Nephron progenitor cell (in vitro differentiated cells): ENCODE measurements at regions not wholly inside any gene's neighbourhood (a gene's known extent, or its start where the extent isn't known, plus 50 kb on each side); places are given as distances from the start of the nearest gene placed in this dataset.

Experiments used
- DNase-seq: peaks from one replicate; pipeline ENCODE4 v3.0.0; 2021
- H3K27ac Mint-ChIP-seq: 2 replicates; pipeline ENCODE4 v1.8.0; 2021; ENCODE audit warnings: mild to moderate bottlenecking, moderate library complexity, mixed read lengths
- H3K27me3 Mint-ChIP-seq: 2 replicates; pipeline ENCODE4 v1.8.0; 2021; ENCODE audit warnings: mild to moderate bottlenecking, low read depth, mixed read lengths; ENCODE audit not compliant: poor library complexity
- H3K36me3 Mint-ChIP-seq: 2 replicates; pipeline ENCODE4 v1.8.0; 2021; ENCODE audit warnings: low read depth, mixed read lengths
- H3K4me1 Mint-ChIP-seq: 2 replicates; pipeline ENCODE4 v1.8.0; 2021; ENCODE audit warnings: mixed read lengths
- H3K4me3 Mint-ChIP-seq: 2 replicates; pipeline ENCODE4 v1.8.0; 2021; ENCODE audit warnings: mild to moderate bottlenecking, moderate library complexity, mixed read lengths
- H3K9me3 Mint-ChIP-seq: 2 replicates; pipeline ENCODE4 v1.8.0; 2021; ENCODE audit warnings: mild to moderate bottlenecking, moderate library complexity, mixed read lengths
- CTCF ChIP-seq: fragments of 200-600 bp; sonication (generic); IDR thresholded peaks from 2 replicates; pipeline ENCODE4 v1.5.0; 2021; ENCODE audit warnings: antibody characterized with exemption

GRCh38 chr3:176780766-176781165 lies 416.5 kb downstream of the TBL1XR1 start:
- no peak overlapping the region for H3K27ac Mint-ChIP-seq
- H3K27me3 Mint-ChIP-seq: no peaks in the 10 kb centered on the region
- DNase-seq: no peak
- H3K9me3 Mint-ChIP-seq: no peaks in the 10 kb centered on the region
- no peaks in the 10 kb centered on the region for H3K36me3 Mint-ChIP-seq
- no peak for TF ChIP-seq CTCF
- peaks cover 4% of the 10 kb centered on the region for H3K4me1 Mint-ChIP-seq
- H3K4me3 Mint-ChIP-seq: no peak overlapping the region

- peaks cover 30% of the 10 kb centered on the region for H3K9me3 Mint-ChIP-seq
Observed at GRCh38 chr3:176776622-176777175, 420.6 kb downstream of the TBL1XR1 start.

GRCh38 chr3:176769547-176770190 lies 427.6 kb downstream of the TBL1XR1 start:
- Mint-ChIP-seq H3K4me1 (no peaks in the 10 kb centered on the region), H3K27ac (no peak overlapping the region), H3K9me3 (peaks cover 36% of the 10 kb centered on the region), H3K36me3 (peaks cover 5% of the 10 kb centered on the region), H3K27me3 (peaks cover 7% of the 10 kb centered on the region), H3K4me3 (no peak overlapping the region)
- no peak for DNase-seq
- no peak for TF ChIP-seq CTCF

More at GRCh38 chr3:176776622-176777175, 420.6 kb downstream of the TBL1XR1 start:
- H3K27ac Mint-ChIP-seq: no peak overlapping the region
- no peak for DNase-seq
- no peak overlapping the region for H3K4me3 Mint-ChIP-seq
- peaks cover 5% of the 10 kb centered on the region for H3K36me3 Mint-ChIP-seq
- H3K27me3 Mint-ChIP-seq: peaks cover 7% of the 10 kb centered on the region
- no peak for TF ChIP-seq CTCF
- peaks cover 4% of the 10 kb centered on the region for H3K4me1 Mint-ChIP-seq

GRCh38 chr3:176767385-176767784 lies 429.9 kb downstream of the TBL1XR1 start:
- no peaks in the 10 kb centered on the region for H3K36me3 Mint-ChIP-seq
- H3K9me3 Mint-ChIP-seq: peaks cover 22% of the 10 kb centered on the region
- peaks cover 3% of the 10 kb centered on the region for H3K27me3 Mint-ChIP-seq
- H3K4me3 Mint-ChIP-seq: no peak overlapping the region
- H3K4me1 Mint-ChIP-seq: no peaks in the 10 kb centered on the region
- no peak overlapping the region for H3K27ac Mint-ChIP-seq
- no peak for DNase-seq
- TF ChIP-seq CTCF: no peak

- Mint-ChIP-seq H3K4me1 (no peaks in the 10 kb centered on the region), H3K27me3 (peaks cover 3% of the 10 kb centered on the region), H3K4me3 (no peak overlapping the region), H3K27ac (no peak overlapping the region), H3K9me3 (peaks cover 19% of the 10 kb centered on the region), H3K36me3 (no peaks in the 10 kb centered on the region)
- no peak for TF ChIP-seq CTCF
- DNase-seq: no peak
Observed at GRCh38 chr3:176766862-176767261, 430.4 kb downstream of the TBL1XR1 start.

- Mint-ChIP-seq H3K4me1 (no peaks in the 10 kb centered on the region), H3K27me3 (peaks cover 3% of the 10 kb centered on the region), H3K36me3 (no peaks in the 10 kb centered on the region), H3K9me3 (peaks cover 15% of the 10 kb centered on the region), H3K4me3 (no peak overlapping the region), H3K27ac (no peak overlapping the region)
- DNase-seq: no peak
- no peak for TF ChIP-seq CTCF
Observed at GRCh38 chr3:176765382-176765900, 431.8 kb downstream of the TBL1XR1 start.
